ENCODE measurements at regions not wholly inside any gene's neighbourhood (a gene's known extent, or its start where the extent isn't known, plus 50 kb on each side); places are given as distances from the start of the nearest gene placed in this dataset.

DNA sequence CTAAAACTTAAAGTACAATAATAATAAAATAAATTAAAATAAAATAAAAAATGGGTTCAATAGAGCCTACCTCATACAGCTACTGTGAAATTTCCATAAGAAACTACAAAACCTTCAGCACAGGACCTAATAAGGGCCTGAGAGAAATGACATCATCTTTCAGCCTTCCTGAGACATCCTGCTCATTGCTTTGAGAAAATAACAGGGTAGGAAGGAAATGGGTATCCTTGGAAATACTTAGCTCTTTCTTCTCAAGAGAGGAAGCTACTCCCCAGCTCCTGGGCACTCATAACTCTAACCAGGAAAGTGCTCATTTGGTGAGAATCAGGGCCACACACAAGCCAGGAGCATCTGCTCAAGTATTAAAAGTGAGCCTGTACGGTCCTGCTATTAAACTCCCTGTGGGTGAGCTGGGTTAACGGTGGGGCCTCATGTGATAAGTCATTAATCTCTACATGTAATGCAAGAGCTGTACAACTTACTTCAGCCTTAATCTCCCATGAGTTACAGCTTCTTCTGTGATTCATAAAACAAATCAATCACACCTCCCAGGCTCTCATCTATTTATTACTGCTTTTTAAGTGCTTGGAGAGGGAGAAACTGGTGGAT lies 141.4 kb downstream of the MAFB start:
- FAIRE-seq: no peak
- no peak for DNase-seq (ENCODE audit: insufficient read length, low spot score)

DNA sequence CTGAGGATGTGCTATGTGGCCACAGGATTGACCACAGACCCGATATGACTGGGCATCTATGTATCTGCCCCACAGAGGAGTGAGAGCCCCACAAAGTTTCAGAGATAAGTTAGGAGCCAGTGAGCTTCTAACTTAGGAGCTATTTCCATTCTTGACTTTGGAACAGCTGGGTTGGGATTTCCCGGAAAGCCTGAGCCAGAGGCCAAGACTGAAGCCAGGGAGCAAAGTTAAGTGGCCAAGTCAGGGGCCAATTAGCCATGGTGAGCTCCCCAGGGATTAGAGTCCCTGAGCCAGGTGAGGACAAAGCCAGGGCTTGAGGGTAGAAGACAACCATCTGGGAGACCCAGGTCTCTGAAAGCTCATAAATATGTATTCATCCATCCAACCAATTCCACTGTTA lies 143.6 kb downstream of the MAFB start:
- FAIRE-seq: no peak

DNA sequence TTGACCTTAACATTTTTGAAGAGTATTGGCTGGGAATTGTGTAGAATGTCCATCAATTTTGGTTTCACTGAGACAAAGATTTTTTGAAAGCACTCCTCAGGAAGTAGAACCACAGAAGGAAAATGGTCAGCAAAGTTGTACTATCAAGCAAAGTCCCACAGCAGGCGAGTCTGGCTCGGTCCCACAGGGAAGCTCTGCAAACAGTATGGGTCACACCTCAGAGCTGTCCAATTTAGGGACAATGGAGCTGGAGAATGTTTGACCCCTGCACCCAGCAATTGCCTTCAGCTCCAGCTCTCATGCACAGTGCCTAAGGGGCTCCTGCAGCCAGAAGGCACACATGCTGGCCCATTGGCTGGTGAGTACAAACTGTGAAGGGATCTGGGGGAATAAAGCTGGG lies 147.0 kb downstream of the MAFB start:
- DNase-seq (ENCODE audit: insufficient read length, low spot score) (no peak), FAIRE-seq (no peak)

More for the DNA sequence above, 143.6 kb downstream of the MAFB start:
- DNase-seq (ENCODE audit: insufficient read length, low spot score): no peak

DNA sequence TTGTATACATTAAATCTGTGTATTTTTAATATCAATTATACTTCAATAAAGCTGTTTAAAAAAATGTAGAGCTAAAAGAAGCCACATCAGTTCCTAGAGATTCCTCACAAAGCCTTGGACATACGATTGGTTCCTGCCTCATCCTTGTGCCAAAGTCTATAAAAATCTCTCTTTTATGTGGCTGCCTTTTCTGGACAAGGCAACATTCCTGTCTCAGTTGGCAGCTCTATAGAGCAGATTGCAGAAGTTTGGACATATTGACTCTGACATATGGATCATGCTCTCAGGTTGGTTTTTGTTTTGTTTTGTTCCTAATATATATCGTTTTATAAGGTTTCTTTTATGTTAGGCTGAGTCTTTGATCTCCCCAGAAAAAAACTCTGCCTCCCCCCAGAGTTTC lies 148.9 kb downstream of the MAFB start:
- no peak for FAIRE-seq
- DNase-seq (ENCODE audit: insufficient read length, low spot score): no peak

DNA sequence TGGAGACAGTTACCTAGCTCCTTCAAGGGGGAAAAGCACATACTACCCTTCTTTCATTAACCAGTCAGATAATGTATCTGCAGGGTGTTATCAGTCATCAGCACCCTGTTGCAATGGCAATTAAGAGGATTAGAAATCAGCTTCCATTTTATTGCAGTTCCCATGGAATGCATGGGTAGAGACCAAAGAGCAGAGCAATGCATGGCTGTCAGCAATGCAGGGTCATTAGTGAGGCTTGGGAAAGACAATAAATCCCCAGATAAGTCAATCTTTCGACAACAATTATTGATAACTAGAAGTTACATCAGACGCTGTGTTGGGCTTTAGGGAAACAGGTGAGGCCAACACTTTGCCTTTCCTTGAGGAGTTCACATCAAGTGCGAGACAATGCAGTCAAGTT lies 150.9 kb downstream of the MAFB start:
- no peak for FAIRE-seq
- DNase-seq (ENCODE audit: insufficient read length, low spot score): no peak

DNA sequence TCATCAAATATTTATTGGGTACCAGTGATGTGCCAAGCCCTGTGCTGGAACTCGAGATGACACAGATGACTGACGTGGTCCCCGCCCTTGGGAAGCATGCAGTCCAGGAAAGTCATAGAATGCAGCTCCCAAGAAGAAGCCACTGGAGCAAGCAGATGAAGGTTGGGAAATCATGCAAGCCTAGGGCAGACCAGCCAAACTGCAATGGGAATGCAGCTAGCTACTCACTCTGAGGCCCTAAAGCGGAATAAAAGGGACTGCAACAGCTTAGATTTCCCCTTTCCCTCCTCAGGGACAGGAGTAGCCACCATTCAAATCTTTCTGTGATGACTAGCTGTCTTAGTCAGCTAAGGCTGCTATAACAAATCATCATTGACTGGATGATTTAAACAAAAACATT lies 152.2 kb downstream of the MAFB start:
- FAIRE-seq (no peak), DNase-seq (ENCODE audit: insufficient read length, low spot score) (no peak)

DNA sequence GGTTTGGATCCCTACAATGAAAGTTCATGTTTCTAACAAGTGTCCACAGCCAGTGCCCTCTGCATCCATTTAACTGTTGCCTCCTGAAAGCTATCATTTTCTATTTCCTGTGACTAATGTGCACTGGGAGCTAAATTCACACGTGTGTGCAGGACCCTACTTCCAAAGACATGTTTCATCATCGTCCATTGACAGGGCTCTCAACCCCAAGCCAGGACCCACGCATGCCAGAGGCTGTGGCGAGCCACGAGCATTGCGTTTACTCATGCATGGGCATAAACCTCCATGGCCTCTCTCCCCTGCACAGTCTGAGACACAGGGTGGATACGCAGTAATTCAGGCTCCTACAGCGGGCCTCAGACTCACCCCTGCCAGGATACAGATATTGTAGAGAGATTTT lies 153.2 kb downstream of the MAFB start:
- DNase-seq (ENCODE audit: insufficient read length, low spot score): no peak
- FAIRE-seq: peak; percentile 83

DNA sequence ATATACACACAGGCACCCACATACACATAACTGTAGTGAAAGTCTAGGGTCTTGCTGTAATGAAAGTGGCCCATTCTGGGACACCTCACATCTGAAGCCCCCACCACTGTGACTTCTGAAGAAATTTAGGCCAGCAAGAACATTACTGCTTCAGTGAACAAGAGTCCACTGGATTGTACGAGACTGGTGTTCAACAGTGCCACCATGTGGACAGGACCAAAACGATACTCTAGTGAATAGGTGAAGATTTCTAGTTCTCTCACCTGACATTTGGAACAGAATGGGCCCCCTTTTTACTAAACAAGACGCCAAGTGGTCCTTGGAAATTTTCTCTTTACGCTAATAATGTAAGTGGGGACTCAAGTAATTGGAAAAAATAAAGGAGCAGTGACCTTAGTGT lies 156.9 kb downstream of the MAFB start:
- DNase-seq (ENCODE audit: insufficient read length, low spot score): no peak
- FAIRE-seq: no peak

DNA sequence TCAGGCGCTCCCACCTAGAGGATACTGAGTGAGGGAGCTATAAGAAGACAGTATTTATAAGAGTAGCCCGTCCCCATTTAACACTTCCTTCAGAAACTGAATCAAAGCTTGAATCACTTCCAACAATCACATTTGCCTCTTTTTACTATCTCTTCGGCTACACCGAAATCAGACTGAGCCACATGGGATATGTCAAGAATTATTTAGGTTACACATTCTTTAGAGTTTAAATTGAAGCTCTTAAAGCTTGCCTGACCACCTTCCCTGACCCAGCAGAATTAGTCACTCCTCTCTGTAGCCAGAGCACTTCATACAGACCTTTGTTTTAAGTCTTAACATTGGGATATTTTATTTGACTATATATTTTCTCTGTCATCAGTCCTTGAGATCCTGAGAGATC lies 163.7 kb downstream of the MAFB start:
- DNase-seq (ENCODE audit: insufficient read length, low spot score) (no peak), FAIRE-seq (no peak)

DNA sequence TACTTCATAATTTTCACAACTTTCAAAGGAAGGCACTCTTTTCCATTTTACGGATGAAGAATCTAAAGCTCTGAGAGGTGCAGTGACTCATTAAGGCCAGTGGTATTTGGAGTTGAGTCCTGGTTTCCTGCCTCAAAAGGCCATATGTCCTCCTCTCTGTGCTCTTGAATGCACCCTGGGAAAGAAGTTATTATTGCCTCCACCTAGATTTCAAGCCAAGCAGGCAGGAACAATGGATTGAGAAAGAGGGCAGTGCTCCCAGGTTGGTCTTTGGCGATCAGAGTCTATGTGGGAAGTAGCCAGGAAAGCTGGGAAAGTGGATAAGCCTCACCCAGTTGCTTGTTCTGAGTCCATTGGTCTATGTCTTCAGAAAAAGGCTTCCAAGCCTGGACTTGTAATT lies 165.0 kb downstream of the MAFB start:
- FAIRE-seq (no peak), DNase-seq (ENCODE audit: insufficient read length, low spot score) (no peak)

DNA sequence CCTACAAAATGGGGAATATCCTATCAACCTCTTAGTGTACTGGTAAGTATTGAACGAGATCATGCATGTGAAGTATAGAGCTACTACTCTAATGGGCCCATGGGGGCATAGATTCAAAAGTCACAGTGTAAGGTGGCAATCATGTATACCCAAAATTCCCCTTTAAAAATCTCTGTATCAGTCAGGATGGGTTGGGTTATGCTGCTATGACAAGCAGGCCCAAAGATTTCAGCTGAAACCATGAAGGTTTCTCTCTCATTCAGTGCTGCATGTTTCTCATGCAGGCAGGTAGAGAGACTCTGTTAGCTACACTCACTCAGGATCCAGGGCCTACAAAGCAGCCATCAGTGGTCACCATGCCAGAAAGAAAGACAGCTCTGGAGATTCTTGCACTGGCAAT lies 166.6 kb downstream of the MAFB start:
- FAIRE-seq: no peak
- no peak for DNase-seq (ENCODE audit: insufficient read length, low spot score)

DNA sequence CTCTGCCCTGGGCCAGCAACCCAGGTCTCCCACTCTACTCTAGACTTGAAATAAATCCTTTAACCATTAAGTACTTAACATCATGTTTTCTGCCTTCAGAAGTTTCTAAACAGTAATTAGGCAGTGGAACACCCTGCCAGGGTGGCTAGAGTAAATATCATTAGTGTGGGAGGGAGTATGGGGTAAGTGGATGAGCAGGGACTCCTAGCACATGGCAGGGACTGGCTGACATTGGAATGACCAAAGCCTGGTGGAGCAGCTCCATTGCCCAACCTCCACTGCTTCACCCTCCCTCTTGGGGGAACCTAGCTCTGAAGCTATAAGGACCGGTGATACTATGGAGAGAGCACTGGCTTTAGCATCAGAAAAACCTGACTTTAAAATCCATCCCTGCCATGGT lies 167.1 kb downstream of the MAFB start:
- DNase-seq (ENCODE audit: insufficient read length, low spot score) (no peak), FAIRE-seq (no peak)

DNA sequence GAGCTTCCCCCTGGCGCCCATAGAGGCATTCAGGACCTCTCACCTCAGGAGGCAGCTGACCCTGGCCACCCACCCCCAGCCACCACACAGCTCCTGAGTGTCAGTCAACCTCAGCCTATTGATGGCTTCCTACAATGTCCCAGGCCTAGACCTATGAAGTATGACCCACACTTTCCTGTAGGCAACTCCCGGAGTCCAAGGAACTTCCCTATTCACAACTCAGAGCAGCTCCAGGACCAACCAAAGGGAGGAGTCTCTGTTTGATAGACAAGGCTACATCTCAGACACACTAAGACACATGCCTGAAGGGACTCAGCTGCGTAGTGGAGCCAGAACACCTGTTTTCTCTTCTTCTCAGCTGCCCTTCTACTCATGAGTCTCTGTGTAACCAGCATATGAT lies 169.1 kb downstream of the MAFB start:
- FAIRE-seq (no peak), DNase-seq (ENCODE audit: insufficient read length, low spot score) (no peak)

DNA sequence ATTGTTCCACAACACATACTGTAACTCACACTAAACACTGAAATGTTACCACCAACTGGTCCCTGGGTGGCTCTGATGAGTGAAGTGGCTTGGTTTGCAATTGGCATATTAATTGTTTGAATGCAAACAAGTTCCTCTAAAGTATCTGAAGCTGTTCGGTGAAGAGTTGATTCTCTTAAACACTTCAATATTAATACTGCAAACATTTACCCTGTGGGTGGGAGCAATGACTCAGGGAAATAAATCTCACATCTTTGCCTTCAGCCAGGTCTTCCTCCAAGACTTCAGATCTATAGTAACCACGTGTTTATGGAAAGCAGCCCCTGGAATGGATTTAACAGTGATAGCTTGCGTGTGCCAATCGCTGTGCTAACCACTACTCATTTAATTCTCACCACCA lies 176.0 kb downstream of the MAFB start:
- DNase-seq (ENCODE audit: insufficient read length, low spot score) (no peak), FAIRE-seq (no peak)

DNA sequence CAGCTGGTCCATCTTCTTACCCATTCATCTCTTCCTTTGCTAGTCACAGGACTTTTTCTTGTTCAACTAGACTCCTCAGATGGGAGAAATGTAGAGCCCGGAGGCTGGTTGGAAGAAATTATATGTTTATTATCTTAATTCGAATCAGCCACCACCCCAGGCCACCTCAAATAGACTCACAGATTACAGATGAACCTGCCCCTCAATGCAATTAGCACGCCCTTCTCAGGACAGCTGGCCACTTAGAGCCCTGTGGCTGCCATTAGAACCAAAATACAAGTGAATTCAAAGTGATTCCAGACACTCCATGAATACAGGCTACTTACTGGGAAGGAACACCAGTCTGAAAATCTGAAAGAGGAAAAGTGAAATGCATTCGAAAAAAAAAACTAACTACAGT lies 176.4 kb downstream of the MAFB start:
- FAIRE-seq (no peak), DNase-seq (ENCODE audit: insufficient read length, low spot score) (no peak)

DNA sequence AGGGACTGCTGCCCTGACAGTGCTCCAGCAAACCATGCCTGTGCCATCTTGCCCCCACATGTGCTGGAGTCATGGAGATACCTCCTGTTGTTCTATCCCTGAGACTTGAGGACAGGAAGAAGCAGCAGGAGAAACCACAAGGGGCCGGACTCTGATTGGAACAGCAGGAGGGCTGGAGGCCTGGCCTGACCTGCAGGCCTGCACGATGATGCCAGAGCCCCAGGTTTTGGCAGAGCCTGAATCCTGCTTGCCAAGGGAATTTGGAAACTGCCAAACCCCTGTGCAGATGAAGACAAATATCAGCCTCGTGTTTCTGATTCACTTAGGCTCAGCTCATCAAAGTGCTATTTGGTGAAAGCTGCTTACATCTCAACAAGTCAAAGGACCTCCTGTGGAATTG lies 177.6 kb downstream of the MAFB start:
- no peak for FAIRE-seq
- no peak for DNase-seq (ENCODE audit: insufficient read length, low spot score)

DNA sequence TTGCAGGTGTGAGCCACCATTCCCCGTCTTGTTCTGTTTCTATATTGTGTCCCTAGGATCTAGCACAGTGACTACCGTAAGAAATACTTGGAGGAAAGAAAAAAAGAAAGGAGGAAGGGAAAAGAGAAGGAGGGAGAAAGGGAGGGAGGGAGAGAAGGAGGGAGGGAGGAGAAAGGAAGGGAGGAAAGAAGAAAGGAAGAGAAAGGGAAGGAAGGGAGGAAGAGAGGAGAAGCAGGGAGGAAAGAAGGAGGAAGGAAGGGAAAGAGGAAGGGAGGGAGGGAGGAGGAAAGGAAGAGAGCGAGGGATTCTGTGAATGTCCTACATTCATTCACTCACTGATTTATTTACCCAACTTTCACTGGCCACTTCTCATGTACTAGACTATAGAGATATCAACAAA lies 178.4 kb downstream of the MAFB start:
- DNase-seq (ENCODE audit: insufficient read length, low spot score) (no peak), FAIRE-seq (no peak)

DNA sequence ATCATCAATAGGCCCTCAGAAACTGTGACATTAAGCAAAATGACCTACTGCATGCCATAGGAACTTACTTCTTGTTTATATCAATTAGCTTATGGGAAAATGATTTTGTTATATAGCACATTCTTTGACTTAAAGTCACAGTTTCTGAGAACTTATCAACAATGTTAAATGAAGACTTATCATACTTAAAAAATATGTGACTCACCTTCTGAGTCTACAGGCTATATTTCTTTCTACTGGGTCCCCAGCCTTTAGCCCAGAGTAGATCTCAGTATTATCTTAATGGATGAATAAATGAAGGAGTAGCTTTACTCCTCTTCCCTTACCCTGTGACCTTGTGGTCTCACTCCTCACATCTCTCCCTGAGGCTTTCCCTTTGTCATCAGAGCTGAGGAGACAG lies 180.2 kb downstream of the MAFB start:
- no peak for DNase-seq (ENCODE audit: insufficient read length, low spot score)
- FAIRE-seq: no peak

DNA sequence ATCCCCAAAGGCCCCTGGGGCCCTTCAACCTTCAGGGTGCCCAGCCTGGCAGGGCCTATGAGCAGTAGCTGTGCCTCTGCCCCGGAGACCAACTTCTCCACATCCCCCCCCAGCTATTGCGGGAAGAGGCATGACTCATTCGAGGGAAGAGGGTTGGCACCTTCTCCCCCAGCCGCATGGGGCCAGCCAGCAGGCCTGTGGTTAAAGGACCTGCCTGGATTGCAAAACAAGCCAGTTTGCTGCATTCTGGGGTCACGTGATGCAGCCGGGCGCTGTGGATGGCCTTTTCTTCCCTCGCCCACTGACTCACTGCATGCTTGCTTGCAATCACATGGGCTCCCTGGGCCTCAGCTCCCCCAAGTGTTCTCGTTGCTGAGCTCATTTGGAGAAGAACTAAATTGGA lies 182.5 kb downstream of the MAFB start:
- FAIRE-seq: no peak

DNA sequence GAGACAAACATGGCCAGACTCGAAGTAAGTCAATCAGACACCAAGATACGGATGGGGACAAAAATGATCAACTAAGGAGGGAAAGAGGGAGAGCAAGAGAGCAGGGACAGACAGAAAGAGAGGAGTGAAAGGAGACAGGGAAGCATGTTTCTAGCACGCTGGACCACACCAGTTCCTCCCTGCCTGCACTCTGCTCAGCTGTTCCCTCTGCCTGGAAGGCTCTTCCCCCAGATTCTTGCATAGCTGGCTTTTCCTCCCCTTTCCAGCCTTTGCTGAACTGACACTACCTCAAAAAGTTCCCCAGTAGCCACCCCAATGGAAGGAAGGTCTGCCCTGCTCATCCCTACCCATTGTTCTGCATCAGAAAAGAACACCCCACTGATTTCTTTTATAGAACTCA lies 185.9 kb downstream of the MAFB start:
- no peak for FAIRE-seq
- no peak for DNase-seq (ENCODE audit: insufficient read length, low spot score)

More for the DNA sequence above, 182.5 kb downstream of the MAFB start:
- peak; percentile 83 for DNase-seq (ENCODE audit: insufficient read length, low spot score)

DNA sequence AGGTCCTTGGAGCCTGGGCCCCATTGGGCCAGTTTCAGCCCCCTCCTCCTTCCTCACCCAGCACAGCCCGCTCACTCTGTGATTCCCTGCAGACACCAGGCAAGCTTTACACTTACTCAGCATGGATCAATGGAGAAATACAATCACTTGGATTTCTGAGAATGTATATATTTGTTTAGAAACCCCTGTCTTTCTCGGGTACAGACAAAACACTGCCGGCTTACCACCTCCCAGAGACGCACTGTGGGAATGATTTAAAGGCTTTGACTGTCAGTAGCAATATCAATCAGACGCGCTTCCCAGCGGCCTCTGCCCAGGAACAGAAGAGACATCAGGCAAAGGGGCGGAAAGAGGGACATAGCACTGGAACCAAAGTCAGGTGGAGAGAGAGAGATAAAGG lies 186.5 kb downstream of the MAFB start:
- FAIRE-seq: no peak
- no peak for DNase-seq (ENCODE audit: insufficient read length, low spot score)

DNA sequence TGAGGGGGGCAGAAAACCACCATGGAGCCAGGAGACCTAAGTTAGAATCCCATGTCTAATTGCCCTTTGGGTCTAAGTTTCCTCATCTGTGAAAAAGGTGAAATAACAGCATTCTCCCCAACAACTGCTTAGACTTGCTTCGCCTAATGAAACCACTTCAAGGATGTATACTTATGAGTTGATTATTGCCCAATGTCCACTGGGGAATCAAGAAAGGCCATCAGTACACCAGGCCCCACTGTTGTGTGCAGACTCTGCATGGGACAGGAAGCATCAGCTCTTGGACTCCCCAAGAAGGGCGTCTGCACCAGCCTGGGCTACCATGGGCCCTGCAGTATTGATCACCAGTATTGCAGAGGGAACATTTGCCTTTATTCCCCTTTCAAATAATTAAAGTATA lies 189.6 kb downstream of the MAFB start:
- FAIRE-seq (no peak), DNase-seq (ENCODE audit: insufficient read length, low spot score) (no peak)

DNA sequence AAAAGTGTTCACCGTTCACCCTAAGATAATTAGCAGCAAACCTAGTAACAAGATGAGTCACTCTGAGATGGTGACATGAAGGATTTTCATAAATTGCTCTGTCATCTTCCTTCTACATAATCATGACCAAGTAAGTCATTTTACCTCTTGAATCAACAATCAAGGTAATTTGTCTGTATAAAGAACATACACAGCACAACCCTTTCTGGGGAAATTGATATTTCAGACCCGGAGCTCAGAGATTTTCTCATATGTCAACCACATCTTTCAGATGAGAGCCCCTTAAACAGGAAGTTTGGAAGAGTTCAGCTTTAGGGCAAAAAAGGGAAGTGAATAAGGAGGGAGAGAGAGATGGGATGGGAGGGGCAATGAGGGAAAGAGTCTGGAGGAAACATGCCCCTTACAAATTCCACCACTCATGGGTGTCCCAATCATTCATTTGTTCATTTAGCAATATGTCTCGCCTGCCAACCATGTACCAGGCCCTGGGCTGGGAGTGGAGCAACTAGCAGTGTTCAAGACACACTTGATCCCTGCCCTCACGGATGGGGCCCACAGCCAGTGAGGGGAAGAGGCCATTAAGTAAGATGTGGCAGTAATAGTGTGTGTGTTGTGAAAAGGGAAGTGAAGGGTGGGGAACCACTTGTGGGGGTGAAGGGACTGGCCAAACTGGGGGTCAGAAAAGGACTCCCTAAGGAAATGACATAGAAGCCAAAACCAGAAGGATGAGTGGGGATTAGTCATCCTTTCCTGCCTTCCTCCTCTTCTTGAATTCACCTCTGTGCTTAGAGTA lies 190.9 kb downstream of the MAFB start:
- no peak for DNase-seq (ENCODE audit: insufficient read length, low spot score)
- FAIRE-seq: no peak
